ENCODE measurements at regions not wholly inside any gene's neighbourhood (a gene's known extent, or its start where the extent isn't known, plus 50 kb on each side); places are given as distances from the start of the nearest gene placed in this dataset.

DNA sequence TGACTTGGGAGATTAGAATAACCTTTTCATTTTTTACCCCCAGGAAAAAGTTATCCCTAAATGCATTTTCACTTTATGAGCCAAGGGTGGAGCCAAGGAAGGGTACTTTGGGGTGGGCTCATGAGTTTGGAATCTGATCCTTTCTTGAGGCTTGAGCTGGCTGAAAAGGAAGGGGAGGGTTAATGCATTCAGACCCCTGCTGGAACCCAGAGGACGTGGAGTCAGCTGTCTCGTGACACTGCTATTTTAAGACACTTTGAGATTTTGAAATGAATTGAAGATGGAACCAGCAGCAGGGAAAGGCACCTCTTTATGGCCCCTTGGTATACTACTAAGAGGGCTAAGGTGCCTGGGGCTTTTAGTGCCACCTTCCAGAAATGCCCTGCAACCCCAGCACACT is 90.4 kb downstream of the MARCHF4 start (continued):
- TF ChIP-seq, protein P1, sequence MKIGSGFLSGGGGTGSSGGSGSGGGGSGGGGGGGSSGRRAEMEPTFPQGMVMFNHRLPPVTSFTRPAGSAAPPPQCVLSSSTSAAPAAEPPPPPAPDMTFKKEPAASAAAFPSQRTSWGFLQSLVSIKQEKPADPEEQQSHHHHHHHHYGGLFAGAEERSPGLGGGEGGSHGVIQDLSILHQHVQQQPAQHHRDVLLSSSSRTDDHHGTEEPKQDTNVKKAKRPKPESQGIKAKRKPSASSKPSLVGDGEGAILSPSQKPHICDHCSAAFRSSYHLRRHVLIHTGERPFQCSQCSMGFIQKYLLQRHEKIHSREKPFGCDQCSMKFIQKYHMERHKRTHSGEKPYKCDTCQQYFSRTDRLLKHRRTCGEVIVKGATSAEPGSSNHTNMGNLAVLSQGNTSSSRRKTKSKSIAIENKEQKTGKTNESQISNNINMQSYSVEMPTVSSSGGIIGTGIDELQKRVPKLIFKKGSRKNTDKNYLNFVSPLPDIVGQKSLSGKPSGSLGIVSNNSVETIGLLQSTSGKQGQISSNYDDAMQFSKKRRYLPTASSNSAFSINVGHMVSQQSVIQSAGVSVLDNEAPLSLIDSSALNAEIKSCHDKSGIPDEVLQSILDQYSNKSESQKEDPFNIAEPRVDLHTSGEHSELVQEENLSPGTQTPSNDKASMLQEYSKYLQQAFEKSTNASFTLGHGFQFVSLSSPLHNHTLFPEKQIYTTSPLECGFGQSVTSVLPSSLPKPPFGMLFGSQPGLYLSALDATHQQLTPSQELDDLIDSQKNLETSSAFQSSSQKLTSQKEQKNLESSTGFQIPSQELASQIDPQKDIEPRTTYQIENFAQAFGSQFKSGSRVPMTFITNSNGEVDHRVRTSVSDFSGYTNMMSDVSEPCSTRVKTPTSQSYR (CRISPR knock-in tag; IDR thresholded peaks at IDR 0.05): no peak
- TF ChIP-seq NFATC4 (CRISPR knock-in tag; IDR thresholded peaks at IDR 0.05) (no peak), NFE2L1 (CRISPR knock-in tag; IDR thresholded peaks at IDR 0.05) (no peak)
- TF ChIP-seq, protein P2, sequence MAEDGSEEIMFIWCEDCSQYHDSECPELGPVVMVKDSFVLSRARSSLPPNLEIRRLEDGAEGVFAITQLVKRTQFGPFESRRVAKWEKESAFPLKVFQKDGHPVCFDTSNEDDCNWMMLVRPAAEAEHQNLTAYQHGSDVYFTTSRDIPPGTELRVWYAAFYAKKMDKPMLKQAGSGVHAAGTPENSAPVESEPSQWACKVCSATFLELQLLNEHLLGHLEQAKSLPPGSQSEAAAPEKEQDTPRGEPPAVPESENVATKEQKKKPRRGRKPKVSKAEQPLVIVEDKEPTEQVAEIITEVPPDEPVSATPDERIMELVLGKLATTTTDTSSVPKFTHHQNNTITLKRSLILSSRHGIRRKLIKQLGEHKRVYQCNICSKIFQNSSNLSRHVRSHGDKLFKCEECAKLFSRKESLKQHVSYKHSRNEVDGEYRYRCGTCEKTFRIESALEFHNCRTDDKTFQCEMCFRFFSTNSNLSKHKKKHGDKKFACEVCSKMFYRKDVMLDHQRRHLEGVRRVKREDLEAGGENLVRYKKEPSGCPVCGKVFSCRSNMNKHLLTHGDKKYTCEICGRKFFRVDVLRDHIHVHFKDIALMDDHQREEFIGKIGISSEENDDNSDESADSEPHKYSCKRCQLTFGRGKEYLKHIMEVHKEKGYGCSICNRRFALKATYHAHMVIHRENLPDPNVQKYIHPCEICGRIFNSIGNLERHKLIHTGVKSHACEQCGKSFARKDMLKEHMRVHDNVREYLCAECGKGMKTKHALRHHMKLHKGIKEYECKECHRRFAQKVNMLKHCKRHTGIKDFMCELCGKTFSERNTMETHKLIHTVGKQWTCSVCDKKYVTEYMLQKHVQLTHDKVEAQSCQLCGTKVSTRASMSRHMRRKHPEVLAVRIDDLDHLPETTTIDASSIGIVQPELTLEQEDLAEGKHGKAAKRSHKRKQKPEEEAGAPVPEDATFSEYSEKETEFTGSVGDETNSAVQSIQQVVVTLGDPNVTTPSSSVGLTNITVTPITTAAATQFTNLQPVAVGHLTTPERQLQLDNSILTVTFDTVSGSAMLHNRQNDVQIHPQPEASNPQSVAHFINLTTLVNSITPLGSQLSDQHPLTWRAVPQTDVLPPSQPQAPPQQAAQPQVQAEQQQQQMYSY (CRISPR knock-in tag; IDR thresholded peaks at IDR 0.05): no peak
- TF ChIP-seq, protein P3, sequence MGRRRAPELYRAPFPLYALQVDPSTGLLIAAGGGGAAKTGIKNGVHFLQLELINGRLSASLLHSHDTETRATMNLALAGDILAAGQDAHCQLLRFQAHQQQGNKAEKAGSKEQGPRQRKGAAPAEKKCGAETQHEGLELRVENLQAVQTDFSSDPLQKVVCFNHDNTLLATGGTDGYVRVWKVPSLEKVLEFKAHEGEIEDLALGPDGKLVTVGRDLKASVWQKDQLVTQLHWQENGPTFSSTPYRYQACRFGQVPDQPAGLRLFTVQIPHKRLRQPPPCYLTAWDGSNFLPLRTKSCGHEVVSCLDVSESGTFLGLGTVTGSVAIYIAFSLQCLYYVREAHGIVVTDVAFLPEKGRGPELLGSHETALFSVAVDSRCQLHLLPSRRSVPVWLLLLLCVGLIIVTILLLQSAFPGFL (CRISPR knock-in tag; IDR thresholded peaks at IDR 0.05; ENCODE audit: borderline replicate concordance): no peak
- TF ChIP-seq, protein P4, sequence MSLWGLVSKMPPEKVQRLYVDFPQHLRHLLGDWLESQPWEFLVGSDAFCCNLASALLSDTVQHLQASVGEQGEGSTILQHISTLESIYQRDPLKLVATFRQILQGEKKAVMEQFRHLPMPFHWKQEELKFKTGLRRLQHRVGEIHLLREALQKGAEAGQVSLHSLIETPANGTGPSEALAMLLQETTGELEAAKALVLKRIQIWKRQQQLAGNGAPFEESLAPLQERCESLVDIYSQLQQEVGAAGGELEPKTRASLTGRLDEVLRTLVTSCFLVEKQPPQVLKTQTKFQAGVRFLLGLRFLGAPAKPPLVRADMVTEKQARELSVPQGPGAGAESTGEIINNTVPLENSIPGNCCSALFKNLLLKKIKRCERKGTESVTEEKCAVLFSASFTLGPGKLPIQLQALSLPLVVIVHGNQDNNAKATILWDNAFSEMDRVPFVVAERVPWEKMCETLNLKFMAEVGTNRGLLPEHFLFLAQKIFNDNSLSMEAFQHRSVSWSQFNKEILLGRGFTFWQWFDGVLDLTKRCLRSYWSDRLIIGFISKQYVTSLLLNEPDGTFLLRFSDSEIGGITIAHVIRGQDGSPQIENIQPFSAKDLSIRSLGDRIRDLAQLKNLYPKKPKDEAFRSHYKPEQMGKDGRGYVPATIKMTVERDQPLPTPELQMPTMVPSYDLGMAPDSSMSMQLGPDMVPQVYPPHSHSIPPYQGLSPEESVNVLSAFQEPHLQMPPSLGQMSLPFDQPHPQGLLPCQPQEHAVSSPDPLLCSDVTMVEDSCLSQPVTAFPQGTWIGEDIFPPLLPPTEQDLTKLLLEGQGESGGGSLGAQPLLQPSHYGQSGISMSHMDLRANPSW (CRISPR knock-in tag; conservative IDR thresholded peaks at IDR 0.05; ENCODE audit: low read depth): no peak
- TF ChIP-seq, protein P5, sequence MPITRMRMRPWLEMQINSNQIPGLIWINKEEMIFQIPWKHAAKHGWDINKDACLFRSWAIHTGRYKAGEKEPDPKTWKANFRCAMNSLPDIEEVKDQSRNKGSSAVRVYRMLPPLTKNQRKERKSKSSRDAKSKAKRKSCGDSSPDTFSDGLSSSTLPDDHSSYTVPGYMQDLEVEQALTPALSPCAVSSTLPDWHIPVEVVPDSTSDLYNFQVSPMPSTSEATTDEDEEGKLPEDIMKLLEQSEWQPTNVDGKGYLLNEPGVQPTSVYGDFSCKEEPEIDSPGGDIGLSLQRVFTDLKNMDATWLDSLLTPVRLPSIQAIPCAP (CRISPR knock-in tag; IDR thresholded peaks at IDR 0.05): no peak
- TF ChIP-seq, protein P6, sequence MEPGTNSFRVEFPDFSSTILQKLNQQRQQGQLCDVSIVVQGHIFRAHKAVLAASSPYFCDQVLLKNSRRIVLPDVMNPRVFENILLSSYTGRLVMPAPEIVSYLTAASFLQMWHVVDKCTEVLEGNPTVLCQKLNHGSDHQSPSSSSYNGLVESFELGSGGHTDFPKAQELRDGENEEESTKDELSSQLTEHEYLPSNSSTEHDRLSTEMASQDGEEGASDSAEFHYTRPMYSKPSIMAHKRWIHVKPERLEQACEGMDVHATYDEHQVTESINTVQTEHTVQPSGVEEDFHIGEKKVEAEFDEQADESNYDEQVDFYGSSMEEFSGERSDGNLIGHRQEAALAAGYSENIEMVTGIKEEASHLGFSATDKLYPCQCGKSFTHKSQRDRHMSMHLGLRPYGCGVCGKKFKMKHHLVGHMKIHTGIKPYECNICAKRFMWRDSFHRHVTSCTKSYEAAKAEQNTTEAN (CRISPR knock-in tag; IDR thresholded peaks at IDR 0.05): no peak

DNA sequence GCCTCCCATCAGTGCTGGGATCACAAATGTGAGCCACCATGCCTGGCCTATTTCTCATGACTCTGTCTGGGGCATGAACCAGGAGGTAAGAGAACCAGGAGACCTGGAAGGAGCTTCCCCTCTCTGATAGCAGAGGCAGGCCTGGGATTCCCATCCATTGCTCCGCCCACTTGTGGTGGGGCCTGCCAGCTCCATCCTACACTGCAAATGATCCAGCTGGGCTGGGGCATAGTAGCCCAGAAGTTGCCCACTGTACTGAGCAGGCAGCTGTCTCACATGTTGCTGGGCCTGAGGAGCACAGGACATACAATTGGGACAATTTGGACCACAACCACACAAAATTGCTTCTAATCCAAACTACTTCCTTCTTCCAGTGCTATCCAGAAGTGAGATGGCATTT is 91.0 kb downstream of the MARCHF4 start:
- POLR2A ChIA-PET: no interaction called here
- ATAC-seq (peak; percentile 33), DNase-seq (ENCODE audit: low spot score) (peak; percentile 24)
- no peak overlapping the region for H3K4me3 Mint-ChIP-seq
- peaks cover 50% of the 10 kb centered on the region for H3K4me1 Mint-ChIP-seq
- no peak overlapping the region for H3K27ac Mint-ChIP-seq
- H3K27me3 Mint-ChIP-seq (ENCODE audit: low read depth): no peaks in the 10 kb centered on the region; the same call in 1 of the 2 replicates
- CTCF ChIA-PET: interaction anchor here (0.6 to 3.5 kb wide), 4 partner anchors 9 to 59 kb away, joined by 3 to 26 read pairs (median 6); no protein-coding TSS in a partner anchor
- no peaks in the 10 kb centered on the region for H3K36me3 Mint-ChIP-seq
- no peaks in the 10 kb centered on the region for H3K9me3 Mint-ChIP-seq
- TF ChIP-seq, protein P7, sequence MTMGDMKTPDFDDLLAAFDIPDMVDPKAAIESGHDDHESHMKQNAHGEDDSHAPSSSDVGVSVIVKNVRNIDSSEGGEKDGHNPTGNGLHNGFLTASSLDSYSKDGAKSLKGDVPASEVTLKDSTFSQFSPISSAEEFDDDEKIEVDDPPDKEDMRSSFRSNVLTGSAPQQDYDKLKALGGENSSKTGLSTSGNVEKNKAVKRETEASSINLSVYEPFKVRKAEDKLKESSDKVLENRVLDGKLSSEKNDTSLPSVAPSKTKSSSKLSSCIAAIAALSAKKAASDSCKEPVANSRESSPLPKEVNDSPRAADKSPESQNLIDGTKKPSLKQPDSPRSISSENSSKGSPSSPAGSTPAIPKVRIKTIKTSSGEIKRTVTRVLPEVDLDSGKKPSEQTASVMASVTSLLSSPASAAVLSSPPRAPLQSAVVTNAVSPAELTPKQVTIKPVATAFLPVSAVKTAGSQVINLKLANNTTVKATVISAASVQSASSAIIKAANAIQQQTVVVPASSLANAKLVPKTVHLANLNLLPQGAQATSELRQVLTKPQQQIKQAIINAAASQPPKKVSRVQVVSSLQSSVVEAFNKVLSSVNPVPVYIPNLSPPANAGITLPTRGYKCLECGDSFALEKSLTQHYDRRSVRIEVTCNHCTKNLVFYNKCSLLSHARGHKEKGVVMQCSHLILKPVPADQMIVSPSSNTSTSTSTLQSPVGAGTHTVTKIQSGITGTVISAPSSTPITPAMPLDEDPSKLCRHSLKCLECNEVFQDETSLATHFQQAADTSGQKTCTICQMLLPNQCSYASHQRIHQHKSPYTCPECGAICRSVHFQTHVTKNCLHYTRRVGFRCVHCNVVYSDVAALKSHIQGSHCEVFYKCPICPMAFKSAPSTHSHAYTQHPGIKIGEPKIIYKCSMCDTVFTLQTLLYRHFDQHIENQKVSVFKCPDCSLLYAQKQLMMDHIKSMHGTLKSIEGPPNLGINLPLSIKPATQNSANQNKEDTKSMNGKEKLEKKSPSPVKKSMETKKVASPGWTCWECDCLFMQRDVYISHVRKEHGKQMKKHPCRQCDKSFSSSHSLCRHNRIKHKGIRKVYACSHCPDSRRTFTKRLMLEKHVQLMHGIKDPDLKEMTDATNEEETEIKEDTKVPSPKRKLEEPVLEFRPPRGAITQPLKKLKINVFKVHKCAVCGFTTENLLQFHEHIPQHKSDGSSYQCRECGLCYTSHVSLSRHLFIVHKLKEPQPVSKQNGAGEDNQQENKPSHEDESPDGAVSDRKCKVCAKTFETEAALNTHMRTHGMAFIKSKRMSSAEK (CRISPR knock-in tag; IDR thresholded peaks at IDR 0.05; ENCODE audit: borderline replicate concordance): no peak
- TF ChIP-seq ATF1 (CRISPR knock-in tag; IDR thresholded peaks at IDR 0.05): no peak
- TF ChIP-seq ZNF138 (CRISPR knock-in tag; conservative IDR thresholded peaks at IDR 0.05): no peak
- TF ChIP-seq PRRX2 (CRISPR knock-in tag; IDR thresholded peaks at IDR 0.05): no peak
- no peak for TF ChIP-seq NR1H2 (CRISPR knock-in tag; IDR thresholded peaks at IDR 0.05)
- TF ChIP-seq ZNF121 (CRISPR knock-in tag; IDR thresholded peaks at IDR 0.05): no peak
- TF ChIP-seq ZNF317 (CRISPR knock-in tag; IDR thresholded peaks at IDR 0.05; ENCODE audit: borderline replicate concordance, low read depth): no peak
- no peak for TF ChIP-seq HMGA2 (CRISPR knock-in tag; IDR thresholded peaks at IDR 0.05)
- TF ChIP-seq ELF4 (CRISPR knock-in tag; IDR thresholded peaks at IDR 0.05; ENCODE audit: low read depth): no peak
- no peak for TF ChIP-seq EMX1 (CRISPR knock-in tag; IDR thresholded peaks at IDR 0.05)
